Keratinocyte (primary cell): ENCODE measurements at regions not wholly inside any gene's neighbourhood (a gene's known extent, or its start where the extent isn't known, plus 50 kb on each side); places are given as distances from the start of the nearest gene placed in this dataset.

ENCODE experiments used
- DNase-seq: peaks from one replicate; pipeline ENCODE4 v3.0.0-alpha.2; 2011; ENCODE audit warnings: low read depth, missing footprints, low spot score
- FAIRE-seq: peaks from 2 replicates; lab custom pipeline; 2011; peaks lifted over from hg19 to GRCh38; lab: Jason Lieb, UNC
- H2AFZ ChIP-seq: 2 replicates; pipeline ENCODE4 v1.6.0; 2012; ENCODE audit warnings: low read length, control low read depth, inconsistent platforms; ENCODE audit not compliant: control insufficient read depth
- H3K27ac ChIP-seq: 2 replicates; pipeline ENCODE4 v1.5.1; 2011; ENCODE audit warnings: low read length; ENCODE audit not compliant: control insufficient read depth, insufficient read depth
- H3K27me3 ChIP-seq: 3 replicates; pipeline ENCODE4 v1.6.0; 2011; ENCODE audit warnings: low read length; ENCODE audit not compliant: control insufficient read depth, insufficient read depth; ENCODE audit errors: extremely low read depth
- H3K36me3 ChIP-seq, 2 experiments: 2 replicates in 1 of 2; 3 replicates in 1 of 2; pipeline ENCODE4 v1.5.1; 2011; ENCODE audit warnings: low read length in 2 of 2, mild to moderate bottlenecking in 1 of 2; ENCODE audit not compliant: control insufficient read depth in 2 of 2, insufficient read depth in 2 of 2; ENCODE audit errors: extremely low read depth in 1 of 2
- H3K4me1 ChIP-seq: 3 replicates; pipeline ENCODE4 v1.5.1; 2011; ENCODE audit warnings: low read length; ENCODE audit not compliant: control insufficient read depth, insufficient read depth; ENCODE audit errors: extremely low read depth
- H3K4me2 ChIP-seq: 3 replicates; pipeline ENCODE4 v1.6.0; 2011; ENCODE audit warnings: low read depth, low read length; ENCODE audit not compliant: control insufficient read depth, insufficient read depth; ENCODE audit errors: extremely low read depth
- H3K4me3 ChIP-seq, 3 experiments: fragments of 200-600 bp in 1 of 3; sonication (generic) in 1 of 3; 2 replicates in 2 of 3; 3 replicates in 1 of 3; pipeline ENCODE4 v1.5.1; 2011 to 2016; ENCODE audit warnings: low read length in 3 of 3, mild to moderate bottlenecking in 3 of 3, control low read depth in 2 of 3, inconsistent platforms in 1 of 3, low read depth in 1 of 3, mixed read lengths in 1 of 3, mixed run types in 1 of 3, moderate library complexity in 1 of 3; ENCODE audit not compliant: control insufficient read depth in 2 of 3, insufficient read depth in 2 of 3; ENCODE audit errors: extremely low read depth in 1 of 3
- H3K79me2 ChIP-seq: 2 replicates; pipeline ENCODE4 v1.6.0; 2012; ENCODE audit warnings: low read length; ENCODE audit not compliant: control insufficient read depth, insufficient read depth
- H3K9ac ChIP-seq: 3 replicates; pipeline ENCODE4 v1.6.0; 2011; ENCODE audit warnings: low read length; ENCODE audit not compliant: control insufficient read depth, insufficient read depth; ENCODE audit errors: extremely low read depth
- H3K9me1 ChIP-seq: 3 replicates; pipeline ENCODE4 v1.6.0; 2011; ENCODE audit warnings: low read length; ENCODE audit not compliant: control insufficient read depth, insufficient read depth; ENCODE audit errors: extremely low read depth
- H3K9me3 ChIP-seq: 2 replicates; pipeline ENCODE4 v1.5.1; 2012; ENCODE audit warnings: low read depth, low read length; ENCODE audit not compliant: control insufficient read depth
- H4K20me1 ChIP-seq: 3 replicates; pipeline ENCODE4 v1.6.0; 2011; ENCODE audit warnings: low read length; ENCODE audit not compliant: control insufficient read depth, insufficient read depth; ENCODE audit errors: extremely low read depth
- CTCF ChIP-seq, 3 experiments: IDR thresholded peaks in 1 of 3; conservative IDR thresholded peaks in 1 of 3; optimal IDR thresholded peaks in 1 of 3; 2 replicates in 2 of 3; 3 replicates in 1 of 3; pipeline versions ENCODE3 to v1.5.1; 2011; ENCODE audit warnings: low read length in 3 of 3, mild to moderate bottlenecking in 3 of 3, moderate library complexity in 2 of 3, control low read depth in 1 of 3, inconsistent platforms in 1 of 3; ENCODE audit not compliant: insufficient read depth in 2 of 3; ENCODE audit errors: extremely low read depth in 1 of 3
- EZH2 ChIP-seq: IDR thresholded peaks from one replicate; pipeline ENCODE4 v1.6.1; 2012; ENCODE audit warnings: inconsistent platforms, mild to moderate bottlenecking, low read length, moderate library complexity
- dilution Hi-C: fragments of 300-500 bp; cut with MboI; formaldehyde crosslinking; loops from one replicate; pipeline ENCODE4 v1.7.0; 2020; ENCODE audit warnings: low sequenced_read_pairs; ENCODE audit not compliant: extremely low pct_ligation_motif_present

GRCh38 chr5:87784879-87785495 is 372.3 kb upstream of the CCNH start:
- FAIRE-seq, result no peak
- TF ChIP-seq CTCF (optimal IDR thresholded peaks at IDR 0.05 in 1 of 3, IDR thresholded peaks at IDR 0.05 in 1 of 3, conservative IDR thresholded peaks at IDR 0.05 in 1 of 3; ENCODE audit: extremely low read depth in 1 of 3, insufficient read depth in 2 of 3, low read length in 3 of 3), result no peak
- no peak for TF ChIP-seq EZH2
- no peaks in the 10 kb centered on the region for H3K9me1 ChIP-seq

GRCh38 chr5:87784311-87784710 is 371.6 kb upstream of the CCNH start:
- dilution Hi-C loops, result no loop called here

More at GRCh38 chr5:87784879-87785495, 372.3 kb upstream of the CCNH start:
- H3K27me3 ChIP-seq, result no peaks in the 10 kb centered on the region
- H3K9me3 ChIP-seq, result no peaks in the 10 kb centered on the region
- no peaks in the 10 kb centered on the region for H4K20me1 ChIP-seq
- H3K4me1 ChIP-seq, result no peaks in the 10 kb centered on the region
- no peak overlapping the region for H3K27ac ChIP-seq
- no peak overlapping the region for H3K4me2 ChIP-seq
- no peak for DNase-seq
- dilution Hi-C loops, result no loop called here
- no peak overlapping the region for H3K4me3 ChIP-seq
- H3K9ac ChIP-seq, result no peak overlapping the region
- no peaks in the 10 kb centered on the region for H3K79me2 ChIP-seq
- no peaks in the 10 kb centered on the region for H3K36me3 ChIP-seq
- H2AFZ ChIP-seq, result no peak overlapping the region

More at GRCh38 chr5:87784311-87784710, 371.6 kb upstream of the CCNH start:
- no peaks in the 10 kb centered on the region for H3K27me3 ChIP-seq
- no peaks in the 10 kb centered on the region for H4K20me1 ChIP-seq
- FAIRE-seq (no peak), DNase-seq (no peak)
- no peaks in the 10 kb centered on the region for H3K79me2 ChIP-seq
- H2AFZ ChIP-seq, result no peak overlapping the region
- no peak overlapping the region for H3K27ac ChIP-seq
- no peak overlapping the region for H3K4me2 ChIP-seq
- no peak for TF ChIP-seq CTCF (optimal IDR thresholded peaks at IDR 0.05 in 1 of 3, IDR thresholded peaks at IDR 0.05 in 1 of 3, conservative IDR thresholded peaks at IDR 0.05 in 1 of 3; ENCODE audit: extremely low read depth in 1 of 3, insufficient read depth in 2 of 3, low read length in 3 of 3)
- TF ChIP-seq EZH2, result no peak
- no peak overlapping the region for H3K9ac ChIP-seq
- no peaks in the 10 kb centered on the region for H3K36me3 ChIP-seq
- no peaks in the 10 kb centered on the region for H3K9me1 ChIP-seq
- no peaks in the 10 kb centered on the region for H3K4me1 ChIP-seq
- H3K9me3 ChIP-seq, result no peaks in the 10 kb centered on the region
- no peak overlapping the region for H3K4me3 ChIP-seq
